Activated naive CD4-positive, alpha-beta T cell treated with anti-CD3 and anti-CD28 coated beads, Interleukin-2, amount 10 ng/mL, durations not matched to agents 7 days and 5 days (primary cell): ENCODE measurements at regions not wholly inside any gene's neighbourhood (a gene's known extent, or its start where the extent isn't known, plus 50 kb on each side); places are given as distances from the start of the nearest gene placed in this dataset.
"Not testable (repeated sequence)": the region's sequence is repeated elsewhere in the genome, so short reads cannot be mapped to it uniquely, and the experiment has no call there.

Source experiments
- CTCF ChIA-PET: fragments of 350-600 bp; sonication (Branson Sonifier 250); formaldehyde crosslinking; loops from one replicate; lab custom pipeline; 2021; ENCODE audit warnings: antibody characterized with exemption; lab: Charles Lee
- DNase-seq: peaks from one replicate; pipeline ENCODE4 v3.0.0-alpha.2; 2020
- H3K27ac Mint-ChIP-seq: one replicate; pipeline ENCODE4 v1.8.0; 2021; ENCODE audit warnings: mild to moderate bottlenecking, moderate library complexity, mixed read lengths
- H3K27me3 Mint-ChIP-seq: one replicate; pipeline ENCODE4 v1.8.0; 2021; ENCODE audit warnings: mild to moderate bottlenecking, mixed read lengths
- H3K36me3 Mint-ChIP-seq: one replicate; pipeline ENCODE4 v1.8.0; 2021; ENCODE audit warnings: mixed read lengths
- H3K4me1 Mint-ChIP-seq: one replicate; pipeline ENCODE4 v1.8.0; 2021; ENCODE audit warnings: mixed read lengths
- H3K4me3 Mint-ChIP-seq: one replicate; pipeline ENCODE4 v1.8.0; 2021; ENCODE audit warnings: mild to moderate bottlenecking, moderate library complexity, mixed read lengths
- H3K9me3 Mint-ChIP-seq: one replicate; pipeline ENCODE4 v1.8.0; 2021; ENCODE audit warnings: mixed read lengths

DNA sequence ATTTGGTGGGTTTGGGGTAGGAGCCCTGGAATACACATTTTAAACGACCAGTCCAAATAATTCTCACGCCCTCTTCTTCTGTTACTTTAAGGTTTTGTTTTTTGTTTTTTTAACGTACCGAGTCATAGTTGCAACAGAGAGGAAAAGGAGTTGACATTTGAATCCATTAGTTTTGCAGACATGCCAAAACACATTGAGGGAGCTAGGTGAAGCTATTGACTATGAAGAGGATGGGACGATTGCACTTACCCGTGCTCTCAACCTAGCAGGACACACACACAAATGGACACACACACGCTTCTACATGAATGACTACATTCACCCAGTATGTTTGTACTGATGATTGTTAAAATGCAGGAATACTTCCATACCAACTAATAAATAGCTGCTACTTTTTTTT is 54.3 kb upstream of the CIT start:
- peaks cover 12% of the 10 kb centered on the region for H3K27me3 Mint-ChIP-seq
- H3K36me3 Mint-ChIP-seq = no peaks in the 10 kb centered on the region
- CTCF ChIA-PET = interaction anchor here (0.7 to 1.2 kb wide), 2 partner anchors 154 to 205 kb away, joined by 3 read pairs; no protein-coding TSS in a partner anchor
- H3K9me3 Mint-ChIP-seq = no peaks in the 10 kb centered on the region
- H3K4me3 Mint-ChIP-seq = no peak overlapping the region
- H3K27ac Mint-ChIP-seq = no peak overlapping the region
- no peaks in the 10 kb centered on the region for H3K4me1 Mint-ChIP-seq
- no peak for DNase-seq

DNA sequence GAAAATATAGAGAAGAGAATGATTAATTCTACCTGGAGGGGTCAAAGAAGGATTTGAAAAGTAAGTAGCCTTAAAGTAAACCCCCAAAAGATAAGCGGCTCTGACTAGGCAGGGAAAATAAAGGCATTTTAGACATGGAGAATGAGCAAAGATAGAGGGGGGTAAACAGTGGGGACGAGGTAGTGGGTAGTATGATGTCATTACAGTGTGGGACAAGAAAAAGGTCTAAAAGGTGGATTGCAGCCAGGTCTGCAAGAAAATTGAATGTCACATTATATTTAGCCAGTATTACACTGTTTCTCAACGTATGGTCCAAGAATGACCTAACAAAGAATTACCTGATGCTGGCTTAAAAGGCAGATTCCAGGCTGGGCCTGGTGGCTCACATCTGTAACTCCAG is 55.8 kb upstream of the CIT start:
- Mint-ChIP-seq H3K4me3 (no peak overlapping the region), H3K27ac (no peak overlapping the region), H3K27me3 (peaks cover 19% of the 10 kb centered on the region), H3K36me3 (no peaks in the 10 kb centered on the region), H3K9me3 (no peaks in the 10 kb centered on the region), H3K4me1 (no peaks in the 10 kb centered on the region)
- CTCF ChIA-PET = interaction anchor here (1.1 kb wide), 1 partner anchor 56 kb away, joined by 3 read pairs; the partner anchor contains the start of gene BICDL1
- DNase-seq = no peak

DNA sequence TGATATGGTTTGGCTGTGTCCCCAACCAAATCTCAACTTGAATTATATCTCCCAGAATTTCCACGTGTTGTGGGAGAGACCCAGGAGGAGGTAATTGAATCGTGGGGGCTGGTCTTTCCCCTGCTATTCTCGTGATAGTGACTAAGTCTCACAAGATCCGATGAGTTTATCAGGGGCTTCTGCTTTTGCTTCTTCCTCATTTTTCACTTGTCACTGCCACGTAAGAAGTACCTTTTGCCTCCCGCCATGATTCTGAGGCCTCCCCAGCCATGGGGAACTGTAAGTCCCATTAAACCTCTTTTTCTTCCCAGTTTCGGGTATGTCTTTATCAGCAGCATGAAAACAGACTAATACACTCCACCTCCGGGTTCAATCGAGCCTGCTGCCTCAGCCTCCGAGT is 54.3 kb upstream of the BICDL1 start:
- DNase-seq, H3K27ac Mint-ChIP-seq, H3K9me3 Mint-ChIP-seq, H3K36me3 Mint-ChIP-seq, H3K4me3 Mint-ChIP-seq, H3K4me1 Mint-ChIP-seq, CTCF ChIA-PET: not testable (repeated sequence)
- H3K27me3 Mint-ChIP-seq = peaks cover 27% of the 10 kb centered on the region

DNA sequence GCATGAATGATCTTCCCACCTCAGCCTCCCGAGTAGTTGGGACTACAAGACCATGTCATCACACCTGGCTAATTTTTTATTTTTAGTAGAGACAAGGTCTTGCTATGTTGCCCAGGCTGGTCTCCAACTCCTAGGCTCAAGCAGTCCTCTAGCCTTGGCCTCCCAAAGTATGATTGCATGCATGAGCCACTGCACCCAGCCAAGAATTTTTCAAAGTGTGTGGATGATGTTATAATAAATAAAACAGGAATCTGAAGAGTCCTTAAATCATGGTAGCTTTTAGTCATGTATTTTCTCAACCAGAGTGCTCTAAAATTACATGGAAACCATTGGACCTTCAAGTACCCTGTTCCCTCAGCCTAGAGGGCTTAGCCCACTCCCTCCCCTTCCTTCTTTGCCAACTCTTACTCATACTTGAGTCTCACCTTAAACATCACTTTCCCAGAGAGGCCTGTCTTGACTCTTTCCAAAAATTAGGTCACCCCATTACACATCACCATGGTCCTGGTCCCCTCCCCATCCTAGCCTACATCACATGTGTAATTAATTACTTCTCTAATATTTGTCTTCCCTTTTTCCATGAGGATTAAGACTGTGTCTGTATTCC is 52.2 kb upstream of the BICDL1 start:
- no peaks in the 10 kb centered on the region for H3K4me1 Mint-ChIP-seq
- H3K4me3 Mint-ChIP-seq = no peak overlapping the region
- H3K27ac Mint-ChIP-seq = no peak overlapping the region
- no peaks in the 10 kb centered on the region for H3K9me3 Mint-ChIP-seq
- no peak for DNase-seq
- no peaks in the 10 kb centered on the region for H3K36me3 Mint-ChIP-seq
- CTCF ChIA-PET = no interaction called here
- peaks cover 27% of the 10 kb centered on the region for H3K27me3 Mint-ChIP-seq

DNA sequence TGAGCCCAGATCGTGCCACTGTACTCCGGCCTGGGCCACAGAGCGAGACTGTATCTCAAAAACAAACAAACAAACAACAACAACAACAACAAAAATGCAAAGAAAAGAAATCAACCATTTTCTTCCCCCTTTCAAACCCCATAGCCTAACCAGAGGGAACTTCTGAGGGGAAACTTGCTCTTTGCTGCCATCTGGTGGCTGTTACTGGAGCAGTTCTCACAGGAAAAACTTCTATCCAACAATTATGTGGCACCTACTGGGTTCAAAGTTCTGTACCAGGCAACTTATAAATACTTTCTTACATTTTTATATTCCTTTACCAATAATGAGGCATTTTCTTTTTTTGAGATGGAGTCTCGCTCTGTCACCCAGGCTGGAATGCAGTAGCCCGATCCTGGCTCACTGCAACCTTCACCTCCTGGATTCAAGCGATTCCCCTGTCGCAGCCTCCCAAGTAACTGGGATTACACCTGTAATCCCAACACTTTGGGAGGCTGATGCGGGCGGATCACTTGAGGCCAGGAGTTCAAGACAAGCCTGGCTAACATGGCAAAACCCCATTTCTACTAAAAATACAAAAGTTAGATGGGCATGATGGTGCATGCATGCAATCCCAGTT is 50.9 kb upstream of the BICDL1 start:
- CTCF ChIA-PET = no interaction called here
- peak; percentile 81 for DNase-seq
- Mint-ChIP-seq H3K27ac (no peak overlapping the region), H3K4me1 (no peaks in the 10 kb centered on the region), H3K27me3 (peaks cover 27% of the 10 kb centered on the region), H3K36me3 (no peaks in the 10 kb centered on the region), H3K9me3 (no peaks in the 10 kb centered on the region), H3K4me3 (no peak overlapping the region)
